ENCODE measurements at regions not wholly inside any gene's neighbourhood (a gene's known extent, or its start where the extent isn't known, plus 50 kb on each side); places are given as distances from the start of the nearest gene placed in this dataset.

DNA sequence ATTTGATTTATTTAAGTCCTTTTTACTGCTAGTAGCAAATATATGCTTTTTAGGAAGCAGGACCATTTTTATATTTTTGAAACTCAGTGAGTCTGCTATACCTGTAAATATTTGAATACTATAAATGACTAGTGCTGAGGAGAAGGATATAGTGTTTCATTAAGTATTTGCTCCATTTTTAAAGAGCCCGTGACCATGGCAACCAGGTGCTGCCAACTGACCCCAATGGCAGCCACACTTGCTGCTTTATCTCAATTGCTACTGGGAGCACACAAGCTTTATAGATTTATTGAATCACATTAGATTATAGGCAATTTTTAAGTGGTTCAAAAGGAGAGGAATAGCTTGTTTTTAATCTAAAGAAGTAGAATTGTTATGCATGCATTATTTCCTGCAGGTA is 142.0 kb downstream of the SCG2 start:
- ChIA-PET CTCF (ENCODE audit: low intra/inter-chr PET ratio, low total read pairs) (no interaction called here), POLR2A (no interaction called here)
- intact Hi-C loops (cut with micrococcal nuclease; ENCODE audit: unreplicated experiment): no loop called here
- Histone ChIP-seq H3K27me3 (ENCODE audit: control insufficient read depth in 1 of 2, insufficient read depth in 2 of 2, low read length in 2 of 2) (no peaks in the 10 kb centered on the region), H3K36me3 (replicated peaks in 1 of 2; ENCODE audit: control insufficient read depth in 1 of 2, insufficient read depth in 2 of 2, low read length in 2 of 2) (no peaks in the 10 kb centered on the region), H4K20me1 (ENCODE audit: insufficient read depth, low read length) (no peaks in the 10 kb centered on the region), H3K9ac (ENCODE audit: insufficient read depth, low read depth, low read length) (no peak overlapping the region), H3K79me2 (ENCODE audit: insufficient read depth, low read length) (no peaks in the 10 kb centered on the region), H2AFZ (ENCODE audit: low read length) (no peak overlapping the region), H3K4me2 (ENCODE audit: low read depth, low read length) (no peak overlapping the region), H3K27ac (ENCODE audit: extremely low read length, insufficient read depth, low read length) (no peak overlapping the region), H3K4me3 (replicated peaks in 1 of 3; ENCODE audit: insufficient read depth in 1 of 3, low read depth in 2 of 3, low read length in 3 of 3) (no peak overlapping the region), H3K4me1 (ENCODE audit: insufficient read depth, low read length) (no peaks in the 10 kb centered on the region), H3K9me3 (ENCODE audit: low read length) (no peaks in the 10 kb centered on the region)
- DNase-seq (ENCODE audit: low spot score): no peak
- no peak for FAIRE-seq
- ATAC-seq: no peak
- 0% methylated on average over 1 of the region's 1 CpG for WGBS (ENCODE audit: low lambda C conversion rate)
- in situ Hi-C loops (cut with HindIII; ENCODE audit: extremely low pct_ligation_motif_present, low pct_unique_long_range_greater_than_20kb): no loop called here
- BruUV-seq (replicated peaks): no TSS peak
- no peak for TF ChIP-seq ZNF83 (CRISPR knock-in tag; IDR thresholded peaks at IDR 0.05; ENCODE audit: borderline replicate concordance)
- TF ChIP-seq, protein P1, sequence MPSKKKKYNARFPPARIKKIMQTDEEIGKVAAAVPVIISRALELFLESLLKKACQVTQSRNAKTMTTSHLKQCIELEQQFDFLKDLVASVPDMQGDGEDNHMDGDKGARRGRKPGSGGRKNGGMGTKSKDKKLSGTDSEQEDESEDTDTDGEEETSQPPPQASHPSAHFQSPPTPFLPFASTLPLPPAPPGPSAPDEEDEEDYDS (CRISPR knock-in tag; IDR thresholded peaks at IDR 0.05): no peak
- TF ChIP-seq, protein P2, sequence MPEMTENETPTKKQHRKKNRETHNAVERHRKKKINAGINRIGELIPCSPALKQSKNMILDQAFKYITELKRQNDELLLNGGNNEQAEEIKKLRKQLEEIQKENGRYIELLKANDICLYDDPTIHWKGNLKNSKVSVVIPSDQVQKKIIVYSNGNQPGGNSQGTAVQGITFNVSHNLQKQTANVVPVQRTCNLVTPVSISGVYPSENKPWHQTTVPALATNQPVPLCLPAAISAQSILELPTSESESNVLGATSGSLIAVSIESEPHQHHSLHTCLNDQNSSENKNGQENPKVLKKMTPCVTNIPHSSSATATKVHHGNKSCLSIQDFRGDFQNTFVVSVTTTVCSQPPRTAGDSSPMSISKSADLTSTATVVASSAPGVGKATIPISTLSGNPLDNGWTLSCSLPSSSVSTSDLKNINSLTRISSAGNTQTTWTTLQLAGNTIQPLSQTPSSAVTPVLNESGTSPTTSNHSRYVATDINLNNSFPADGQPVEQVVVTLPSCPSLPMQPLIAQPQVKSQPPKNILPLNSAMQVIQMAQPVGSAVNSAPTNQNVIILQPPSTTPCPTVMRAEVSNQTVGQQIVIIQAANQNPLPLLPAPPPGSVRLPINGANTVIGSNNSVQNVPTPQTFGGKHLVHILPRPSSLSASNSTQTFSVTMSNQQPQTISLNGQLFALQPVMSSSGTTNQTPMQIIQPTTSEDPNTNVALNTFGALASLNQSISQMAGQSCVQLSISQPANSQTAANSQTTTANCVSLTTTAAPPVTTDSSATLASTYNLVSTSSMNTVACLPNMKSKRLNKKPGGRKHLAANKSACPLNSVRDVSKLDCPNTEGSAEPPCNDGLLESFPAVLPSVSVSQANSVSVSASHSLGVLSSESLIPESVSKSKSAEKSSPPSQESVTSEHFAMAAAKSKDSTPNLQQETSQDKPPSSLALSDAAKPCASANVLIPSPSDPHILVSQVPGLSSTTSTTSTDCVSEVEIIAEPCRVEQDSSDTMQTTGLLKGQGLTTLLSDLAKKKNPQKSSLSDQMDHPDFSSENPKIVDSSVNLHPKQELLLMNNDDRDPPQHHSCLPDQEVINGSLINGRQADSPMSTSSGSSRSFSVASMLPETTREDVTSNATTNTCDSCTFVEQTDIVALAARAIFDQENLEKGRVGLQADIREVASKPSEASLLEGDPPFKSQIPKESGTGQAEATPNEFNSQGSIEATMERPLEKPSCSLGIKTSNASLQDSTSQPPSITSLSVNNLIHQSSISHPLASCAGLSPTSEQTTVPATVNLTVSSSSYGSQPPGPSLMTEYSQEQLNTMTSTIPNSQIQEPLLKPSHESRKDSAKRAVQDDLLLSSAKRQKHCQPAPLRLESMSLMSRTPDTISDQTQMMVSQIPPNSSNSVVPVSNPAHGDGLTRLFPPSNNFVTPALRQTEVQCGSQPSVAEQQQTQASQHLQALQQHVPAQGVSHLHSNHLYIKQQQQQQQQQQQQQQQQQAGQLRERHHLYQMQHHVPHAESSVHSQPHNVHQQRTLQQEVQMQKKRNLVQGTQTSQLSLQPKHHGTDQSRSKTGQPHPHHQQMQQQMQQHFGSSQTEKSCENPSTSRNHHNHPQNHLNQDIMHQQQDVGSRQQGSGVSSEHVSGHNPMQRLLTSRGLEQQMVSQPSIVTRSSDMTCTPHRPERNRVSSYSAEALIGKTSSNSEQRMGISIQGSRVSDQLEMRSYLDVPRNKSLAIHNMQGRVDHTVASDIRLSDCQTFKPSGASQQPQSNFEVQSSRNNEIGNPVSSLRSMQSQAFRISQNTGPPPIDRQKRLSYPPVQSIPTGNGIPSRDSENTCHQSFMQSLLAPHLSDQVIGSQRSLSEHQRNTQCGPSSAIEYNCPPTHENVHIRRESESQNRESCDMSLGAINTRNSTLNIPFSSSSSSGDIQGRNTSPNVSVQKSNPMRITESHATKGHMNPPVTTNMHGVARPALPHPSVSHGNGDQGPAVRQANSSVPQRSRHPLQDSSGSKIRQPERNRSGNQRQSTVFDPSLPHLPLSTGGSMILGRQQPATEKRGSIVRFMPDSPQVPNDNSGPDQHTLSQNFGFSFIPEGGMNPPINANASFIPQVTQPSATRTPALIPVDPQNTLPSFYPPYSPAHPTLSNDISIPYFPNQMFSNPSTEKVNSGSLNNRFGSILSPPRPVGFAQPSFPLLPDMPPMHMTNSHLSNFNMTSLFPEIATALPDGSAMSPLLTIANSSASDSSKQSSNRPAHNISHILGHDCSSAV (CRISPR knock-in tag; IDR thresholded peaks at IDR 0.05; ENCODE audit: borderline replicate concordance): no peak
- TF ChIP-seq ZNF530 (CRISPR knock-in tag; IDR thresholded peaks at IDR 0.05; ENCODE audit: low read depth): no peak
- no peak for TF ChIP-seq ZNF143 (CRISPR knock-in tag; IDR thresholded peaks at IDR 0.05)
- TF ChIP-seq KAT2B (IDR thresholded peaks at IDR 0.05; ENCODE audit: borderline replicate concordance, low read depth, low read length): no peak
- no peak for TF ChIP-seq HOXA9 (CRISPR knock-in tag; IDR thresholded peaks at IDR 0.05; ENCODE audit: borderline replicate concordance)
- TF ChIP-seq RBAK (CRISPR knock-in tag; IDR thresholded peaks at IDR 0.05): no peak
- TF ChIP-seq, protein P3, sequence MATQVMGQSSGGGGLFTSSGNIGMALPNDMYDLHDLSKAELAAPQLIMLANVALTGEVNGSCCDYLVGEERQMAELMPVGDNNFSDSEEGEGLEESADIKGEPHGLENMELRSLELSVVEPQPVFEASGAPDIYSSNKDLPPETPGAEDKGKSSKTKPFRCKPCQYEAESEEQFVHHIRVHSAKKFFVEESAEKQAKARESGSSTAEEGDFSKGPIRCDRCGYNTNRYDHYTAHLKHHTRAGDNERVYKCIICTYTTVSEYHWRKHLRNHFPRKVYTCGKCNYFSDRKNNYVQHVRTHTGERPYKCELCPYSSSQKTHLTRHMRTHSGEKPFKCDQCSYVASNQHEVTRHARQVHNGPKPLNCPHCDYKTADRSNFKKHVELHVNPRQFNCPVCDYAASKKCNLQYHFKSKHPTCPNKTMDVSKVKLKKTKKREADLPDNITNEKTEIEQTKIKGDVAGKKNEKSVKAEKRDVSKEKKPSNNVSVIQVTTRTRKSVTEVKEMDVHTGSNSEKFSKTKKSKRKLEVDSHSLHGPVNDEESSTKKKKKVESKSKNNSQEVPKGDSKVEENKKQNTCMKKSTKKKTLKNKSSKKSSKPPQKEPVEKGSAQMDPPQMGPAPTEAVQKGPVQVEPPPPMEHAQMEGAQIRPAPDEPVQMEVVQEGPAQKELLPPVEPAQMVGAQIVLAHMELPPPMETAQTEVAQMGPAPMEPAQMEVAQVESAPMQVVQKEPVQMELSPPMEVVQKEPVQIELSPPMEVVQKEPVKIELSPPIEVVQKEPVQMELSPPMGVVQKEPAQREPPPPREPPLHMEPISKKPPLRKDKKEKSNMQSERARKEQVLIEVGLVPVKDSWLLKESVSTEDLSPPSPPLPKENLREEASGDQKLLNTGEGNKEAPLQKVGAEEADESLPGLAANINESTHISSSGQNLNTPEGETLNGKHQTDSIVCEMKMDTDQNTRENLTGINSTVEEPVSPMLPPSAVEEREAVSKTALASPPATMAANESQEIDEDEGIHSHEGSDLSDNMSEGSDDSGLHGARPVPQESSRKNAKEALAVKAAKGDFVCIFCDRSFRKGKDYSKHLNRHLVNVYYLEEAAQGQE (IDR thresholded peaks at IDR 0.05; ENCODE audit: borderline replicate concordance in 1 of 2, low read depth in 1 of 2, low read length in 2 of 2): no peak
- TF ChIP-seq YEATS2 (CRISPR knock-in tag; IDR thresholded peaks at IDR 0.05; ENCODE audit: borderline replicate concordance): no peak
- TF ChIP-seq NFIB (CRISPR knock-in tag; IDR thresholded peaks at IDR 0.05; ENCODE audit: borderline replicate concordance): no peak
- TF ChIP-seq GABPA (IDR thresholded peaks at IDR 0.05; ENCODE audit: low read depth, low read length): no peak
- TF ChIP-seq GABPA (CRISPR knock-in tag; IDR thresholded peaks at IDR 0.05; ENCODE audit: low read depth): no peak
- no peak for TF ChIP-seq ZNF75D (CRISPR knock-in tag; IDR thresholded peaks at IDR 0.05; ENCODE audit: borderline replicate concordance)

Data from HepG2 (cell line).